NCI-H226 (cell line): ENCODE measurements at regions not wholly inside any gene's neighbourhood (a gene's known extent, or its start where the extent isn't known, plus 50 kb on each side); places are given as distances from the start of the nearest gene placed in this dataset.

Source experiments
- DNase-seq: peaks from one replicate; pipeline ENCODE4 v3.0.0-alpha.2; 2015

DNA sequence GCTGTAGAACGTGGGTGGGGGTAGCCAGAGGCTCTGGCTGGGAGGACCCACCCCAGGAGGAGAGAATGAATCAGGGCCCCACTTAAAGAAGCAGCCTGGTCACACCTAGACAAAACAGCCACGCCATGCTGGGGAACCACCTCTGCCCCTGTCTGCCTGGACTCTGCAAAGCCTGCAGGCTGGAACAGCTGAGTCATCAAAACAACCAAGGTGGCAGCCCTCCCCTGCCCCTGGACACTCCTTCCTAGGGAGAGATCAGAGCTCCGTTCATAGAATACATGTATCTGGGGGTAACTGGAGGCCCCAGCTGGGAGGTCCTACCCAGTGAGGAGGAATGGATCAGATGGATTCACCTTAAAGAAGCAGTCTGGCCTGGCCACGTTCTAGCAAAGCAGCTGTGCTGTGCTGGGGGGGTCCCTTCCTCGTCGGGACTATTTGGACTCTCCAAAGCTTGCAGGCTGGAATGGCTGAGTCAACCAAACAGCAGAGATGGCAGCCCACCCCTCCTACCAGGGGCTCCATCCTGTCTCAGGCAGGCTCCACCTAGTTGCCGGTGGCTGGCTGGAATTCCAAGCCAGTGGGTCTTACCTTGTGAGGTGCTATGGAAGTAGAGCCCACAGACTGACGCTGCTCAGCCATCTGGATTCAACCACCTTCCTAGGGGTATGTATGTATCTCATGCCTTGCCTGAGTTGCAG, 50.5 kb upstream of the NT5C1B start:
- no peak for DNase-seq
